Thyroid gland (tissue), 4 donors: ENCODE measurements at regions not wholly inside any gene's neighbourhood (a gene's known extent, or its start where the extent isn't known, plus 50 kb on each side); places are given as distances from the start of the nearest gene placed in this dataset.

Experiments used
- POLR2A ChIP-seq, 2 donors: fragments of 450-650 bp; IDR thresholded peaks; one replicate each; pipeline ENCODE4 v1.6.1; 2017; ENCODE audit warnings: antibody characterized with exemption in 2 of 2, mild to moderate bottlenecking in 2 of 2, moderate library complexity in 1 of 2
- TF ChIP-seq, protein P1 (sequence below), 6 experiments: fragments of 200-600 bp in 3 of 6; fragments of 450-650 bp in 3 of 6; sonication (generic) in 3 of 6; IDR thresholded peaks; one replicate each; pipeline ENCODE4 v1.5.1; 2016 to 2019; ENCODE audit warnings: antibody characterized with exemption in 6 of 6, mild to moderate bottlenecking in 2 of 6, inconsistent platforms in 1 of 6, moderate library complexity in 1 of 6

DNA sequence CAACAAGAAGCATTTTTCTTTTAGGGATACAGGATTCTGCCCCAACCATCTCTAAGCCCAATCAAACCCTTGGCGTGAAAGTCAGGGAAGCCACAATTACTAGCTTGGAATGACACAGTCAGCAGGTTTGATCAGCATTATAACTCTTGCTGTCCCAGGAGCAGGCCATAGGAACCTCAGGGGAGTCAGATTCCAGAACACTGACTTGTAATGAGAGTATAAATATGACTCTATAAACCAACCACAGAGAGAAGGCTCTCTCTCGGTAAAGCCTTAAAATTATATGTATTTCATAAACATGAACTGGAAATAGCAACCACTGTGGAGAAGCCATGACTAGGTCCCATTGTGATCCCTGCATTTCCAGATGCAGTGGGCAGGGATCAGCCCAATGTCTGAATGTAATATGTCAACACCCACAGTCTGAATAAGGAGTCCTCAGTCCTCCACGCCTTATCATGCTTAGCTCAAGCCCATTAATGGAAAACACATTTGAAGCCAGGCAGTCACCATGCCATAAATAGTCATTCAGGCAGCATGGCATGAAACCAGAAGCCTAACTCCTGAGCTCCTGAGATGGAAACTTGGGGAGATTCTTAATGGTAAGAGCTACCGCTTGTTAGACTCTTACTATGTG, 99.1 kb upstream of the MTNR1B start:
- TF ChIP-seq, protein P1, sequence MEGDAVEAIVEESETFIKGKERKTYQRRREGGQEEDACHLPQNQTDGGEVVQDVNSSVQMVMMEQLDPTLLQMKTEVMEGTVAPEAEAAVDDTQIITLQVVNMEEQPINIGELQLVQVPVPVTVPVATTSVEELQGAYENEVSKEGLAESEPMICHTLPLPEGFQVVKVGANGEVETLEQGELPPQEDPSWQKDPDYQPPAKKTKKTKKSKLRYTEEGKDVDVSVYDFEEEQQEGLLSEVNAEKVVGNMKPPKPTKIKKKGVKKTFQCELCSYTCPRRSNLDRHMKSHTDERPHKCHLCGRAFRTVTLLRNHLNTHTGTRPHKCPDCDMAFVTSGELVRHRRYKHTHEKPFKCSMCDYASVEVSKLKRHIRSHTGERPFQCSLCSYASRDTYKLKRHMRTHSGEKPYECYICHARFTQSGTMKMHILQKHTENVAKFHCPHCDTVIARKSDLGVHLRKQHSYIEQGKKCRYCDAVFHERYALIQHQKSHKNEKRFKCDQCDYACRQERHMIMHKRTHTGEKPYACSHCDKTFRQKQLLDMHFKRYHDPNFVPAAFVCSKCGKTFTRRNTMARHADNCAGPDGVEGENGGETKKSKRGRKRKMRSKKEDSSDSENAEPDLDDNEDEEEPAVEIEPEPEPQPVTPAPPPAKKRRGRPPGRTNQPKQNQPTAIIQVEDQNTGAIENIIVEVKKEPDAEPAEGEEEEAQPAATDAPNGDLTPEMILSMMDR (IDR thresholded peaks at IDR 0.05): no peak
- no peak for TF ChIP-seq POLR2A (IDR thresholded peaks at IDR 0.05)
